ENCODE measurements at regions not wholly inside any gene's neighbourhood (a gene's known extent, or its start where the extent isn't known, plus 50 kb on each side); places are given as distances from the start of the nearest gene placed in this dataset.

DNA sequence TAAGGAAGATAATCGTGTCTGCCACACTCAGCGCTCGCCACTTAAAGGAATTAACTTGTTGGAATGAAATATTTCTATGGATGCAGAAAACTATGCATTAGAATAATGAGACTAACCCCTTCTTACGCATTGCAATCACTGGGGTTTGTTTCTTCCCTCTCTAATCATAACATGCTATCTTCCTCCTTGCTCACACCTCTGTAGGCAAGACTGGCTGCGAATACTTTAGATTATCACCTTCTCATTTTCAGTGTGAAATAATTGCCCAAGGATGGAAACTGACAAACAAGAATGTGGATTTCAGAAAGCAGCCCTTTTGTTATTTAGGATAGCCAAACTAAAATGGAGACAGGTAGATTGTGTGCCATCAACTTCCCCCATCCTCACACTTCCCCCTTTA is 349.4 kb downstream of the MID1IP1 start:
- DNase-seq = no peak

- DNase-seq = peak; percentile 74
These were observed 350.9 kb downstream of the MID1IP1 start for GRCh38 chrX:39152106-39152649.

- no peak for DNase-seq
These were observed 354.8 kb downstream of the MID1IP1 start for GRCh38 chrX:39156051-39156450.

GRCh38 chrX:39157006-39157405 is 355.7 kb downstream of the MID1IP1 start:
- no peak for DNase-seq

DNA sequence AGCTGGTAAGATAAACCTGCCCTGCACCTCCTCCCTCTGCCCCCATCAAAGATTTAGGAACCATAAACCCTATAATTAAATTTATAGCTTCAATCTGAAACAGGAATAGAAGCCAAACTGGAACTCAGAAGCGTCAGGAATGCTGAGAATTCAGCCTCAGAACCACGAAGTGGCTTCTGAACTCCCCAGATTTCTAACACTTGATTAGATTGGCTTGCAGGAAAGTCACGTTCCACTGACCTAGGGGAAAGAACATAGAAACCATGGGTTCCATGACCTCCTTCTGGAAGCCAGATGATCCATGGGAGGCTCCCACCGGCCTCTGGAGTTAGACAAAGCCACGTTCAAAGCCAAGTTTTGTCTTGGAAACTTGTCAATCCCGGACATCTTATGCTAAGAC is 356.5 kb downstream of the MID1IP1 start:
- no peak for DNase-seq

GRCh38 chrX:39158801-39159657 is 357.8 kb downstream of the MID1IP1 start:
- DNase-seq = peak; percentile 56

DNA sequence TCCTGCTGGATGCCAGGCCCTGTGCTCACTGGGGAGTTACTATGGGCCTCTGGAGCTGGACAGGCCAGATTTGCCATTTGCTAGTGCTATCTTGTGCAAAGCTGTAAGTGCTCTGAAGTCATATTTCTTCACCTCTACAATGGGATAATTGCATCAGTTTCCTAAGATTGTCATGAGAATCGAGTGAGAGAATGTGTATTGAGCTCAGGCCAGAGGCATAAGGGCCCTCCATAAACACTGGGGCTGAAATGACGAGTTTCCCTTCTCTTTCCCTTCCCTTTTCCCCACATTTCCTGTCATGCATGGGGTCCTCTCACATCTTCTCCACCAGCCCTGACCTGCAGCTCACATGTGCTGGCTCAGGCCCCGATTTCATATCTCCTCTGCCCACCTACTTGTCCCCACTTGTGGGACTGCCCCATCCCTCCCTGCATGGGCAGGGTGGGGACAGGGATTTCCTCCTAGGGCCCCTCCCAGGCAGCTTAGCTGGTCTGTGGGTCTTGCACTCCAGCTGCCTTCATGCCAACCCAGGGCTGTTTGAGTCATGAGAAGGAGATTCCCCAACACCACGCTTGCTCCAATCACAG is 358.8 kb downstream of the MID1IP1 start:
- DNase-seq = no peak

DNA sequence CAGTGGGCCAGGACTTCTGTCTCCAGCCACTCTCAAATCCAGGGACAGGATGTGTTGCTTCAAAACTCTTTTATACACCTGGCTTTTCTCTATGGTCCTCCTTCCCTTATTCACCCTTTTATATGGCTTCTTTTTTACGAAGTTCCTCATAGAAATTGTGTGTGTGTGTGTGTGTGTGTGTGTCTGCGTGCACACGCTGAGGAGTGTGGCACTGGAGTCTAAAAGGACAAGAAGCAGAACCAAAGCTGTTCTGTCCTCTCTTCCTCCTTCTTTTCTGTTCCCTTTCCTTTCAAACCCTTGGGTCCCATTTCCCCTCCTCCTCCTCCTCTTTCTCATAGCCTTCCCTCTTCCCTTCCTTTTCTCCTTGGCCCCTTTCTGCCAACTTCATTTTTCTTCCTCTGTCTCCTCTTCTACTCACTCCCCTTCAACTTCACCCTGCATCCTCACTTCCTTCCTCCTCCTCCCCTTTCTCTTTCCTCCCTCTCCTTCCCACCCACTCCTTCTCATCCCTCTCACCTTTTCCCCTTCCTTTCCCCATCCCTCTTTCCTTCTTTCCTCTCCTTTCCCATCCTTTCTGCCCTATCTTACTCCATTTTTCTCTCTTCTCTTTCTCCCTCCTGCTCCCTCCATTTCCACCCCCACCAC is 360.5 kb downstream of the MID1IP1 start:
- DNase-seq = no peak

DNA sequence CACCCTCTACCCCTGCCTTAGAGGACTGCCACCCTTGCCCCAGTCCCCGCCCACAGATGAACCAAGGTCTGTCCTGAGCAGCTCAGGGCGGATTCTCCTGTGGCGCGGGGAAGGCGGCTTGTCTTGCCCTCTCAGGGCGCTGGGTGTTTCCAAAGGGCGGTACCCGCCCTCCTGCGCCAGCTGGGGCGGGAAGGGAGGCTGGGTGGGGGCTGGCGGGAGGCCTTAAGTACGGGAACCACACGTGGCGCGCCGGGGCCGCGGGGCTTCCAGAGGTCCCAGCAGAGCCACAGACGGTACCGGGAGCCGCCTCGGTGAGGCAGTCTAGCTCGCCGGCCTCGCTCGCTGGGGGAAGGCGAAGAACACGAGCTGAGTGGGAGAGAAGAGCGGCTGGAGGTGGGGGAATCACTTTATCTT is 361.1 kb downstream of the MID1IP1 start:
- no peak for DNase-seq

DNA sequence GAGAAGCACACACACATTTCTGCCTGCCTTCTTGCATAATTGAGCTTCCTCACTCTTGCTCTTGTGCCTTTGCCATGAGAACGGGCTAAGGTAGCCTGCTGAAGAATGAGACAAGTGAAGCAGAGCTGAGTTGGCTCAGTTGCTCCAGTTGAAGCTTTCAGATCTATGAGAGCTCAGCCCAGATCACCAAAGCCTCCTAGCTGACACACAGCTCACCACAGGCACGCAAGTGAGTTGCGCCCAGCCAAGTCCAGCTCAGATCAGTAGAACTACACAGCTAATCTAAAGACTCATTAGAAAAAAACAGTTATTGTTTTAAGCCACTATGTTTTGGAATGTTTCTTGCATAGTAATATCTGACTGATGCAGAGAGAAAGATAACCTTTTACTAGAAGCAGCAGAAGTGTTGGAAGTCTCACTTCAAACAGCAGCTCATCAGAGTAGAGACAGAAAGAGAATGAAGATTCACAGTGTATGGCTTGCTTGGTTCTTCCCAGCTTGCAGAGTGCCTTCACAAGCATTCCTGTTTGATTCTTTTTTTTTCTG is 362.4 kb downstream of the MID1IP1 start:
- DNase-seq = no peak

GRCh38 chrX:39164212-39164611 is 363.0 kb downstream of the MID1IP1 start:
- DNase-seq = no peak

DNA sequence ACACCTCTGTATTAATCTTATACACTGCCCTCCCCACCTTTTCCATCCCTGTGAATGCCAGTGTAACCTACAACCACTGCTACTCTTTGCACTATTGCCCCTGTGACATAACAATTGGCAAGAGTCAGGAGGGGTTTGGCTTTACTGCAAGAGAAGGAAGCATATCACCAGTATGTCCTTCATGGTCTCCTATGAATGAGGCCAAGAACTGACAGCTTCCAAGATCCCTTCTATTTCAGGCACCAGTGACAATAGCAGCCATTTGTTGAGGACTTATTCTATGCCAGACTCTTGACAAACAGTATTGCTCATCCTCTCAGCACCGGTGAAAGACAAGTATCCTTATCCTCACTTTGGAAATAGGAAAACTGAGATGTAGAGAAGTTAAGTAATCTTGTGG is 363.9 kb downstream of the MID1IP1 start:
- no peak for DNase-seq

DNA sequence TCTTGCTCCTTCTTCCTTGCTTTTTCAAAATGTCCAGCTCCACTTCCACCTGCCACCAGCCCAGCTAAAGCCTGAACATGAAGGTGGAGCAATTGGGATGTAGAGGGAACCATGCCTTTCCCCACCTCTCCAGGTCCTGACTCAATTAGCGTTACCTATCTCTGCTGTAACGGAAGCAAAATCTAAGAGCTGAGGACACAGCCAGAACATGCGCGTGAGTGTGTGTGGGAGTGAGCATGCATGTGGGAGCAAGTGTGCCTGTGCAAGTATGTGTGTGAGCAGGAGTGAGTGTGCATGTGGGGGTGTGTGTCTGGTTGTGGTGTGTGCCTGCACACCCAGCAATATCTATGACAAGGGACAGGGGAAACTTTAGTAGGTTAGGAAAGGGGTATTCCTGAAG is 364.5 kb downstream of the MID1IP1 start:
- DNase-seq = no peak

- no peak for DNase-seq
These were observed 366.5 kb downstream of the MID1IP1 start for GRCh38 chrX:39167791-39168190.

- DNase-seq = no peak
These were observed 367.4 kb downstream of the MID1IP1 start for GRCh38 chrX:39168609-39169008.

GRCh38 chrX:39169976-39170375 is 368.7 kb downstream of the MID1IP1 start:
- no peak for DNase-seq

DNA sequence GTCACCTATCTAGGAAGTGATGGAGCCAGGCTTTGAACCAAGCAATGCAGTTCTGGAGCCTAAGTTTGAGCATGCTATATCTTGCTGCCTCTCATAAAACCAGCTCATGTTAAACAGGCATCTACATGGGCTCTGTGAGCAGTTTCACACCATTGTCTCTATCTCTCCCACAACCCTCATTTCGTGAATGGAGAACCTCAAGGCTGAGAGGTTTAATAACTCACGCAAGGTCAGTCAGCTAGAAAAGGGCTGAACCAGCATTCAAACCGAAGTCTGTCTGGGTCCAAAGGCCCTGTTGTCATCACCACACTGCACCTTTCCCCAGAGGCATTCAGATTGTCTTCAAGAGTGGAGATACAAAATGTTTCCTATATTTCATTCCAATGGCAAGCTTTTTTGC is 369.2 kb downstream of the MID1IP1 start:
- no peak for DNase-seq

- DNase-seq = no peak
These were observed 370.4 kb downstream of the MID1IP1 start for GRCh38 chrX:39171686-39172085.

- DNase-seq = no peak
These were observed 373.0 kb downstream of the MID1IP1 start for GRCh38 chrX:39174241-39174771.

GRCh38 chrX:39174772-39175417 is 373.6 kb downstream of the MID1IP1 start:
- no peak for DNase-seq

GRCh38 chrX:39175418-39176057 is 374.3 kb downstream of the MID1IP1 start:
- DNase-seq = no peak

- no peak for DNase-seq
These were observed 374.8 kb downstream of the MID1IP1 start for GRCh38 chrX:39176105-39176504.
